ENCODE measurements at regions not wholly inside any gene's neighbourhood (a gene's known extent, or its start where the extent isn't known, plus 50 kb on each side); places are given as distances from the start of the nearest gene placed in this dataset.

DNA sequence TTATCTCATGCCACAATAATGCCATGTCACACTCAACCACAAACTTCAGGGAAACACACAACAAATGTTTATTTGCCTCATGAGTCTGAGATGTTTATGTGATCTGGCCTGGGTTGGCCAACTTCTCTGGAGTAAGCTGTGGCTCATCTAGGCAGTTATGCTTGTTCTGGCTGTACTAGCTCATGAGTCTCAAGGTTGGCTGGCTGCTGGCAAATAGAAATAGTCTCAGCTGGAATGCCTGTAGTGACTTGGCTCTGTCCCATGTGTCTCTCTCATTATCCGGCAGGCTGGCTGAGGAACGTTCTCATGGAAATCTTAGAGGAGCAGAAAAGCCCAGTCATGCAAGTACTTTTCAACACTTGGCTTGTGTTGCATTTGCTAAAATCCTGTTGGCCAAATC is 234.9 kb upstream of the CDH2 start:
- no peak for DNase-seq

DNA sequence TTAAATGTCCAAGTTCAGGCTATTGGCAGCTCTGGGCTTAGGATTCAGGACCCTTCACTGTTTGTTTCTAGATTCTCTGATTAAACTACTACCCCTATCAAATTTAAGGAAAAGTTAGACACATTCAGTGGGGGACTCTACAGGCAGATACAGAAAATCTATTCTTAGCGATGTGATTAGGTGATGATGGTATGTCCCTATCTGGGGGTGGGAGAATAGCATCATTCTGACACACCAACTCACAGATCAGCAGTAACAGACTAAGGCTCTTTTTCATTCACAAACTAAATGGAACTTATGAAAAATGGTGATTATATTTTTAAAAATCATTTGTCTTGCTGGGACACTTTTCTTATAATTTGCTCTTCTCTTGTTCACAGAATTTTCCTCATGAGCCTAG is 232.9 kb upstream of the CDH2 start:
- no peak for DNase-seq

GRCh38 chr18:28408528-28408927 is 231.6 kb upstream of the CDH2 start:
- DNase-seq: no peak

DNA sequence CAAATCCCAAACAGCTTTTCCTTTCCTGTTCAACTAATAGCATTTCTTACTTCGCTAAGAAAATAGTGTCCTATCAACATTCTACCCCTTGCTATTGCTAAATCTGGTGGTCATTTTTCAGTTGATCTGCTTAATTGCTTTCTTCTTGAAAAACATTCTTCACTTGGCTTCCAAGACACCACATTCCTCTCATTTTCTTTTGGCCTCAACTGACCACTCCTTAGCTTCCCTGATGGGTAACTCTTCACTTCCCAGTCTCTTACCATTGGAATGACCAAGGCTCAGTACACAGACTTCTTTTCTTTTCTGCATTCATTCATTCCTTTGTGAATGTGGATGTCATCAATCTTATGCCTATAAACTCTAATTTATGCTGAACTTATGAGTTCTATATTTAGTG is 230.8 kb upstream of the CDH2 start:
- DNase-seq: no peak

GRCh38 chr18:28406533-28406932 is 229.6 kb upstream of the CDH2 start:
- DNase-seq: no peak

DNA sequence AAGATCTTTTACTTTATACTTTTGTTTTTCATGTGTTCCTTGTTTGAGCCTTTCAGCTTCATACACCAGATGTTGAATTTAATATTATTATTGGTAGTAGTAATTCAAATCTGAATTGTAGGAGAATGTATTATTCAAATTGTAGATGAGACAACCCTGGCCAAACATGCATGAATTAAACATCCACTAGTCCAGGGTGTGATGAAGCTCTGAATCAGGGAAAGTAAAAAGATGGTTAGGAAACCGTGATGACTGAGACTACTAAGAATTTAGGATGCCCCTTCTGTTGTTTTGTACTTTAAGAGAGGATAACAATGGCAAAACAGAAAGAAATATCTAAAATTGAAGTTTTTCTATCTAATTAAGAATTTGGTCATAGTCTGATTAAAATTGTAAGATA is 227.8 kb upstream of the CDH2 start:
- no peak for DNase-seq

GRCh38 chr18:28399781-28400362 is 222.9 kb upstream of the CDH2 start:
- no peak for DNase-seq

DNA sequence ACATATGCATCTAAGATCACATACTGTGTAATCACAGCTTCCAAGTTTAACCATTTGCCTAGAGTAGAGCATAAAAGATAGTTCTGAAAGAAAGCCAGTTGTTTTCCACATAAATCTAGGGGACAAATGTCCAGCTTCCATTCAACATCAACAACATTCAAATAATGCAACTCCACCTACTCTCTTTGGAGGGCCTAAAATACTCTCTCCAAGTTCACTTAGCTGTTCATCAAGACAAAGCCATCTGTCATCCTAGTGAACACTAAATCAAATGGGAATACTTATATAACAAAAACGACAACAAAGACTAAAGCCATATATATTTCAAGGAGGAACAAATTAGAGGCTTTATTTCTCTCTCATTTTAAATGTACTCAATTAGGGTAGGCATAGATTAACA is 221.5 kb upstream of the CDH2 start:
- no peak for DNase-seq

DNA sequence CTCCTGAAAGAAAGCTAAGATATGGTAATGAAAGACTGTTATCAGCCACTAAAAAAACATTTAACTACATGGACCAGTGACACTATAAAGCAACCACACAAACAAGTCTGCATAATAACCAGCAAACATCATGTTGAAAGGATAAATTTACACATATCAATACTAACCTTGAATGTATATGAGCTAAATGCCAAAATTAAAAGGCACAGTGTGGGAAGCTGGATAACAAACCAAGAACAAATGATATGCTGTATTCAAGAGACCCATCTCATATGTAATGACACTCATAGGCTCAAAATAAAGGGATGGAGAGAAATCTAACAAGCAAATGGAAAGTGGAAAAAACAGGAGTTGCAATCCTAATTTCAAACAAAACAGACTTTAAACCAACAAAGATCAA is 213.1 kb upstream of the CDH2 start:
- no peak for DNase-seq

DNA sequence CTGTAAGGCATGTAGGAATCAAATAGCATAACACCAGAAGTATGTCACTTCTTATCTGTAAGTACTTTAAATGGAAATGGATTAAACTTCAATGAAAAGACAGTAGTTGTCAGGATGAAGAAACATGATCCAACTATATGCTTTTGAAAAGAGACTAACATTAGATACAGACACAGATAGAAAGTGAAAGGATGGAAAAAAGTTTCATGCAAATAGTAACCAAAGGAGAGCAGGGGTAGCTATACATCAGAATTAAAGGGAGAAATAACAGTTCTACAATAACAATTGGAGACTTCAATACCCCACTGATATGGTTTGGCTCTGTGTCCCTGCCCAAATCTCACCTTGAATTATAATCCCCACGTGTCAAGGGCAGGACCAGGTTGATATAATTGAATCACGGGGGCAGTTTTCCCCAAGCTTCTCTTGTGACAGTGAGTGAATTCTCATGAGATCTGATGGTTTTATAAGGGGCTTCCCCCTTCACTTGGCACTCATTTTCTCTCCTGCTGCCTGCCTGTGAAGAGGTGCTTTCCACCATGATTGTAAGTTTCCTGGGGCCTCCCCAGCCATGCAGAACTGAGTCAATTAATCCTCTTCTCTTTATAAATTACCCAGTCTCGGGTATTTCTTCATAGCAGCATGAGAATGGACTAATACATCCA is 205.4 kb upstream of the CDH2 start:
- no peak for DNase-seq

GRCh38 chr18:28372186-28372585 is 195.3 kb upstream of the CDH2 start:
- no peak for DNase-seq

- no peak for DNase-seq
These were observed 189.7 kb upstream of the CDH2 start for GRCh38 chr18:28366676-28367075.

DNA sequence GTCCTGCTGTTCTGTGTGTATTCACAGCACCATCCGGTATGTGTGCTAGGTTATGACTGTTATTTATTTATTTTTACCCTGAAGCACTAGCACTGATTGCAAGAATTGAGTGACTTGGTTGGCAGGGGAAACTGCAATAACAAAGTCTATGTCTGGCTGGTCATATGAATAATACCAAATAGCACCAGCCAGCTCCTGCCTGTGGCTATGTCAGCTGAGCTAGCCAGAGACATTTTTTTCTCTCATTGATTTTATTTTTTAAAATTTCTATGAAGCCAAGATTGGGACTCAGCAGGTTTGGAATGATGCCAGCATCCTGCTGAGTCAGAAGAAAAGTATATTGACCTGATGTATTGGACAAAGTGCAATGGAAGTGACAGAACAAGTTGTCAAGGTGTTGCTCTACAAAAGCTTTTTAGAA is 188.5 kb upstream of the CDH2 start:
- no peak for DNase-seq

- DNase-seq: no peak
These were observed 186.2 kb upstream of the CDH2 start for GRCh38 chr18:28363124-28363523.

DNA sequence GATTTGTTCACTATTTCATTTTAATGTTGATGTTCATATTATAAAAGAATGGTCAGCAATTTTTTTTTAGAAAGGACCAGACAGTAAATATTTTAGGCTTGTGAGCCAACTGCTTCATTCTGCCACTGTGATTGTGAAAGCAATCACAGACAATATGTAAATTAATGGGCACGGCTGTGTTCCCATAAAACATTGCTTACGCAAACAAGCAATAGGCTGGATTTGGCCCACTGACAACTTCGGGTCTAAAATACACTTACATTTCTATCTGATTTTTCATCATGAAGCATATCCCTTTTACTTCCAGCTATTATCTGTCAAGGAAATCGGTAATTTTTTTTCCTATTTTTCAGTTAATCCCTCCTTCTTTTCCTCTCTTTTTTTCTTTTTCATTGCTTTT is 182.2 kb upstream of the CDH2 start:
- DNase-seq: no peak

DNA sequence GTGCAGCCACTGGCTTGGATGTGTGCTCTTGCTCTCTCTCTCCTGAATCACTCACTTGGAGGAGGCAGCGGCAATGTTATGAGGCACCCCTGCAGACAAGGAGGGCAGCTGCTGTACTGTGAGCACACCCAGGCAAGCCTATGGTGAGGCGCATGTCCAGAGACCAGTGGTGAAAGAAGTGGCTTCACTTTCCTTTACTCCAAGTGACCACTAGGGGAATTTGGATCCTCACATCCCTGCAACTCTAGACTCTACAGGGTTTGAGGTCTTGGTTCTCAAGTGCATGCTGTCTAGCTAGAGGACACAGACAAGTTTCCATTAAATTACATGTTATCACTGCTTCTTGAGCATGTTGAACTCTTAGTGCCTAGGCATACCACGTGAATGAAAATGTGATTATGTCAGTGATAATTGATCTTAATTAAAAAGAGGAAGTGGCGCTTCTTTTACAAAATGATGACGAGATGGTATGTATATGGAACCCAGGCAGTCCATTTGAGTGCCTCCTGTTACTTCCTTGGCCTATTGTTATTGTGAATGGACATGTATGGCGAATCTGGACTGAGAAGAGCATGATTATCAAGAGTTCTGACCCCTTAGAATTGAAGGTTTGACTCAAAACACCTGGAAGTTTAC is 181.0 kb upstream of the CDH2 start:
- no peak for DNase-seq

GRCh38 chr18:28350821-28351220 is 173.9 kb upstream of the CDH2 start:
- DNase-seq: no peak

GRCh38 chr18:28342231-28342630 is 165.3 kb upstream of the CDH2 start:
- no peak for DNase-seq

DNA sequence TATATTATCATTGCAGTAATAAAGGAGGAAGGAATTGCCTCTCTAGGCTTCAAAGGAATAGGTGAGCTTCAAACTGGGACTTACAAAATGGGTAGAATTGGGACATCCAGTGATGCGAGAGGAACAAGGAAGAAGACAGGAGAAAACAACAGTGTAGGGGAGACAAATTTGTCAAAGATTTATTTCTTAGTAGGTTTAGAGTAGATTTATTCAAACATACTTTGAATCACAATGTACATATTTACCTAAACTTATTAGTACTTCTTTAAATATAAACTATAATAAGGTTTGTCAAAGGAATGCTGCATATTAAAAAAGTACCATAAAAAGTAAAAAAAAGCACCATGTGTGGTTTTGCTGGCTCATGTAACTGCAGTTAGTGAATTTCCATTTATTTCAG is 161.4 kb upstream of the CDH2 start:
- no peak for DNase-seq

GRCh38 chr18:28334516-28334915 is 157.6 kb upstream of the CDH2 start:
- no peak for DNase-seq

GRCh38 chr18:28332071-28332470 is 155.1 kb upstream of the CDH2 start:
- DNase-seq: no peak

GRCh38 chr18:28331551-28331950 is 154.6 kb upstream of the CDH2 start:
- DNase-seq: no peak

DNA sequence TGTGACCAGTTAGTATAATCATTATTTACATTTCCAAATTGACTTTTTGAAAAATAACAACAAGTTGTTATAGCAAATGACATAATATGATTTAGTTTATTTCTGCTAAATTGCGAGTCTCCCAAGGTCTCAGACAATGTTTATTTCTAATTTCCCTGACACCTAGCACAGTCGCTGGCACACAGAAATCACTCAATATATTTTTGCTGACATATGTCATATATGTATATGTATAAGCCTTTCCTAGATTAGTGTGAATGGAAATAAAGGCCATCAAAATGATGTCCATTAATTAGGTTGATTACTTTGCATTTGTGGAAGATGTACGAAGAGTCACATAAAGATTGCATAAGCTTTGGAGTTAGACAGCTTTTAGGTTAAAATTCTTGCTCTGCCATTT is 136.7 kb upstream of the CDH2 start:
- no peak for DNase-seq

- no peak for DNase-seq
These were observed 111.9 kb upstream of the CDH2 start for GRCh38 chr18:28288784-28289183.

- no peak for DNase-seq
These were observed 110.2 kb upstream of the CDH2 start for GRCh38 chr18:28287146-28287545.
